ENCODE measurements at regions not wholly inside any gene's neighbourhood (a gene's known extent, or its start where the extent isn't known, plus 50 kb on each side); places are given as distances from the start of the nearest gene placed in this dataset.

- TF ChIP-seq CHD2 (IDR thresholded peaks at IDR 0.05; ENCODE audit: low read length) (no peak), USF2 (IDR thresholded peaks at IDR 0.05; ENCODE audit: low read length) (no peak), ATF3 (IDR thresholded peaks at IDR 0.05; ENCODE audit: insufficient read depth, low read depth, low read length) (no peak), POLR2A (IDR thresholded peaks at IDR 0.05; ENCODE audit: control extremely low read depth in 1 of 2, low read depth in 2 of 2, low read length in 2 of 2) (no peak), EZH2 (IDR thresholded peaks at IDR 0.05; ENCODE audit: low read depth, low read length, severe bottlenecking) (no peak), SUZ12 (IDR thresholded peaks at IDR 0.05; ENCODE audit: low read length) (no peak)
- TF ChIP-seq, protein P1, sequence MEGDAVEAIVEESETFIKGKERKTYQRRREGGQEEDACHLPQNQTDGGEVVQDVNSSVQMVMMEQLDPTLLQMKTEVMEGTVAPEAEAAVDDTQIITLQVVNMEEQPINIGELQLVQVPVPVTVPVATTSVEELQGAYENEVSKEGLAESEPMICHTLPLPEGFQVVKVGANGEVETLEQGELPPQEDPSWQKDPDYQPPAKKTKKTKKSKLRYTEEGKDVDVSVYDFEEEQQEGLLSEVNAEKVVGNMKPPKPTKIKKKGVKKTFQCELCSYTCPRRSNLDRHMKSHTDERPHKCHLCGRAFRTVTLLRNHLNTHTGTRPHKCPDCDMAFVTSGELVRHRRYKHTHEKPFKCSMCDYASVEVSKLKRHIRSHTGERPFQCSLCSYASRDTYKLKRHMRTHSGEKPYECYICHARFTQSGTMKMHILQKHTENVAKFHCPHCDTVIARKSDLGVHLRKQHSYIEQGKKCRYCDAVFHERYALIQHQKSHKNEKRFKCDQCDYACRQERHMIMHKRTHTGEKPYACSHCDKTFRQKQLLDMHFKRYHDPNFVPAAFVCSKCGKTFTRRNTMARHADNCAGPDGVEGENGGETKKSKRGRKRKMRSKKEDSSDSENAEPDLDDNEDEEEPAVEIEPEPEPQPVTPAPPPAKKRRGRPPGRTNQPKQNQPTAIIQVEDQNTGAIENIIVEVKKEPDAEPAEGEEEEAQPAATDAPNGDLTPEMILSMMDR (IDR thresholded peaks at IDR 0.05; ENCODE audit: control extremely low read depth in 1 of 3, insufficient read depth in 1 of 3, low read depth in 1 of 3, low read length in 3 of 3), result no peak
- TF ChIP-seq, protein P2, sequence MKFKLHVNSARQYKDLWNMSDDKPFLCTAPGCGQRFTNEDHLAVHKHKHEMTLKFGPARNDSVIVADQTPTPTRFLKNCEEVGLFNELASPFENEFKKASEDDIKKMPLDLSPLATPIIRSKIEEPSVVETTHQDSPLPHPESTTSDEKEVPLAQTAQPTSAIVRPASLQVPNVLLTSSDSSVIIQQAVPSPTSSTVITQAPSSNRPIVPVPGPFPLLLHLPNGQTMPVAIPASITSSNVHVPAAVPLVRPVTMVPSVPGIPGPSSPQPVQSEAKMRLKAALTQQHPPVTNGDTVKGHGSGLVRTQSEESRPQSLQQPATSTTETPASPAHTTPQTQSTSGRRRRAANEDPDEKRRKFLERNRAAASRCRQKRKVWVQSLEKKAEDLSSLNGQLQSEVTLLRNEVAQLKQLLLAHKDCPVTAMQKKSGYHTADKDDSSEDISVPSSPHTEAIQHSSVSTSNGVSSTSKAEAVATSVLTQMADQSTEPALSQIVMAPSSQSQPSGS (IDR thresholded peaks at IDR 0.05; ENCODE audit: low read length), result no peak
These were observed 275.9 kb upstream of the MAP2 start for GRCh38 chr2:209147981-209148380.
